ENCODE measurements at regions not wholly inside any gene's neighbourhood (a gene's known extent, or its start where the extent isn't known, plus 50 kb on each side); places are given as distances from the start of the nearest gene placed in this dataset.

DNA sequence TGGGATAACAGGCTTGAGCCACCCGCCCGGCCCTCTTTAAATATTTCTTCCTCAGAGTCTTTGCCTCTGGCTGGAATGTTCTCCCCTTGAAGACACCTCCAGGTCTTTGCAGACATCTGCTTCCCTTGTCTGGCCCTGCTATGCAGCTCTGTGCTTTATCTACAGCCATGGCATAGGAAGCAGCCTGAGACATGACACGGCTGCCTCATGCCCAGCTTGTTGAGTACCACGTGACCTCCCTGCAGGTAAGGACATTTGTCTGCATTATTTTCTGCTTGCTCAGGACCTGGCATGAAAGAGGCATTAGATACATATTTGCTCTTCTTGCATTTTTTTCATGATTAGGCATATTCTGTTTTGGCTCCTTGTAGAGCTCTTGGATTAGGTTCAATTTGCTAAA is 113.8 kb upstream of the KLF6 start:
- TF ChIP-seq FOXK1 (CRISPR knock-in tag; IDR thresholded peaks at IDR 0.05; ENCODE audit: borderline replicate concordance) (no peak), MGA (IDR thresholded peaks at IDR 0.05) (no peak), WHSC1 (IDR thresholded peaks at IDR 0.05; ENCODE audit: low read length) (no peak), HNRNPH1 (optimal IDR thresholded peaks at IDR 0.05; ENCODE audit: low read depth, low read length) (no peak)

Data from K562 (cell line).